H1 (cell line): ENCODE measurements at regions not wholly inside any gene's neighbourhood (a gene's known extent, or its start where the extent isn't known, plus 50 kb on each side); places are given as distances from the start of the nearest gene placed in this dataset.

Experiments
- CHD2 ChIP-seq: IDR thresholded peaks from 2 replicates; pipeline ENCODE4 v1.6.1; 2012; ENCODE audit warnings: low read length, improper control_type of control experiment
- CHD7 ChIP-seq: fragments of 300-600 bp; sonication (generic); IDR thresholded peaks from 2 replicates; pipeline ENCODE4 v1.7.1; 2012; ENCODE audit warnings: low read length, moderate library complexity, mild to moderate bottlenecking, inconsistent platforms; ENCODE audit not compliant: insufficient replicate concordance
- GABPA ChIP-seq: IDR thresholded peaks from 2 replicates; pipeline ENCODE4 v1.6.1; 2011; ENCODE audit warnings: mild to moderate bottlenecking, low read length, moderate library complexity, borderline replicate concordance; ENCODE audit not compliant: insufficient read depth
- KDM5A ChIP-seq: fragments of 200-600 bp; IDR thresholded peaks from 2 replicates; pipeline ENCODE4 v1.7.1; 2012; ENCODE audit warnings: mild to moderate bottlenecking, low read length, inconsistent platforms, mixed read lengths

- TF ChIP-seq CHD7 (no peak), GABPA (no peak), CHD2 (no peak), KDM5A (no peak)
Measured at GRCh38 chr12:20105943-20106342, 262.4 kb upstream of the PDE3A start (continued).
